ENCODE measurements at regions not wholly inside any gene's neighbourhood (a gene's known extent, or its start where the extent isn't known, plus 50 kb on each side); places are given as distances from the start of the nearest gene placed in this dataset.

DNA sequence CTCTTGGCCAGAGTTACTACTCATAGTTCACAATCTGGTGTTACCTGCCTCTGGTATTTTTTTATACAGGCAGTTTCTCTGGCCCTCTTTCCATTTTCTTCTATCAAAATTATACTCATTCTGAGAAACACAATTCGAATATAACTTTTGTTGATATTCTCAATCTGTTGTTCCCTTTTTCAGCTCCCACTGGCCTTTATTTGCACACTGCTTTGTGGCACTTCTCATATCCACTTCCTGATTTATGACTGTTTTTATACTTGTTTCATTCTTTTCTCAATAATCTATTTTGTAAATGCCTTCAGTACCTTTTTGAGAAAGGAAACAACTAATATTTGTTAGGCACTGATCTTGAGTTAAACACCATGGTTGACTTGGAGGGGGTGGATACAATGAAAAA, 93.8 kb upstream of the HDAC9 start:
- RAD21 ChIA-PET (ENCODE audit: unreplicated experiment), result no interaction called here
- no peak for DNase-seq (ENCODE audit: low read depth, low spot score)

More for the DNA sequence above, 93.8 kb upstream of the HDAC9 start:
- ATAC-seq, result no peak
- intact Hi-C loops (cut with micrococcal nuclease; ENCODE audit: unreplicated experiment), result no loop called here
- Histone ChIP-seq H3K27me3 (replicated peaks in 1 of 2; ENCODE audit: control insufficient read depth in 2 of 2, insufficient read depth in 2 of 2, low read length in 1 of 2) (no peaks in the 10 kb centered on the region; a peak in 1 of 4 replicates), H3K9ac (ENCODE audit: control insufficient read depth, insufficient read depth, low read length) (no peak overlapping the region), H4K20me1 (ENCODE audit: control insufficient read depth, insufficient read depth) (no peaks in the 10 kb centered on the region), H3K4me1 (ENCODE audit: control insufficient read depth, insufficient read depth, low read length) (no peaks in the 10 kb centered on the region), H3K79me2 (ENCODE audit: control insufficient read depth, insufficient read depth, low read length) (no peaks in the 10 kb centered on the region), H3K27ac (ENCODE audit: control insufficient read depth, insufficient read depth) (no peak overlapping the region), H3K36me3 (ENCODE audit: control insufficient read depth in 2 of 2, insufficient read depth in 2 of 2, low read length in 1 of 2) (no peaks in the 10 kb centered on the region), H3K4me2 (ENCODE audit: control insufficient read depth, insufficient read depth) (no peak overlapping the region), H2AFZ (ENCODE audit: control insufficient read depth, low read depth, low read length) (no peak overlapping the region), H3K4me3 (no peak overlapping the region), H3K9me3 (replicated peaks; ENCODE audit: control insufficient read depth, insufficient read depth, low read length) (no peaks in the 10 kb centered on the region)
- in situ Hi-C loops (cut with MboI), result no loop called here
- FAIRE-seq, result no peak
- TF ChIP-seq ETV6 (conservative IDR thresholded peaks at IDR 0.05 in 1 of 2, IDR thresholded peaks at IDR 0.05 in 1 of 2; ENCODE audit: borderline replicate concordance in 1 of 2, low read depth in 1 of 2) (no peak), BMI1 (IDR thresholded peaks at IDR 0.05; ENCODE audit: borderline replicate concordance) (no peak), MTA3 (IDR thresholded peaks at IDR 0.05; ENCODE audit: borderline replicate concordance, low read length) (no peak)
- TF ChIP-seq, protein P1, sequence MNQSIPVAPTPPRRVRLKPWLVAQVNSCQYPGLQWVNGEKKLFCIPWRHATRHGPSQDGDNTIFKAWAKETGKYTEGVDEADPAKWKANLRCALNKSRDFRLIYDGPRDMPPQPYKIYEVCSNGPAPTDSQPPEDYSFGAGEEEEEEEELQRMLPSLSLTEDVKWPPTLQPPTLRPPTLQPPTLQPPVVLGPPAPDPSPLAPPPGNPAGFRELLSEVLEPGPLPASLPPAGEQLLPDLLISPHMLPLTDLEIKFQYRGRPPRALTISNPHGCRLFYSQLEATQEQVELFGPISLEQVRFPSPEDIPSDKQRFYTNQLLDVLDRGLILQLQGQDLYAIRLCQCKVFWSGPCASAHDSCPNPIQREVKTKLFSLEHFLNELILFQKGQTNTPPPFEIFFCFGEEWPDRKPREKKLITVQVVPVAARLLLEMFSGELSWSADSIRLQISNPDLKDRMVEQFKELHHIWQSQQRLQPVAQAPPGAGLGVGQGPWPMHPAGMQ (IDR thresholded peaks at IDR 0.05; ENCODE audit: borderline replicate concordance), result no peak
- TF ChIP-seq, protein P2, sequence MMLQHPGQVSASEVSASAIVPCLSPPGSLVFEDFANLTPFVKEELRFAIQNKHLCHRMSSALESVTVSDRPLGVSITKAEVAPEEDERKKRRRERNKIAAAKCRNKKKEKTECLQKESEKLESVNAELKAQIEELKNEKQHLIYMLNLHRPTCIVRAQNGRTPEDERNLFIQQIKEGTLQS (IDR thresholded peaks at IDR 0.05; ENCODE audit: borderline replicate concordance, extremely low read depth, low read depth, low read length), result no peak
- TF ChIP-seq, protein P3, sequence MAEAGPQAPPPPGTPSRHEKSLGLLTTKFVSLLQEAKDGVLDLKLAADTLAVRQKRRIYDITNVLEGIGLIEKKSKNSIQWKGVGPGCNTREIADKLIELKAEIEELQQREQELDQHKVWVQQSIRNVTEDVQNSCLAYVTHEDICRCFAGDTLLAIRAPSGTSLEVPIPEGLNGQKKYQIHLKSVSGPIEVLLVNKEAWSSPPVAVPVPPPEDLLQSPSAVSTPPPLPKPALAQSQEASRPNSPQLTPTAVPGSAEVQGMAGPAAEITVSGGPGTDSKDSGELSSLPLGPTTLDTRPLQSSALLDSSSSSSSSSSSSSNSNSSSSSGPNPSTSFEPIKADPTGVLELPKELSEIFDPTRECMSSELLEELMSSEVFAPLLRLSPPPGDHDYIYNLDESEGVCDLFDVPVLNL (IDR thresholded peaks at IDR 0.05; ENCODE audit: low read depth, low read length), result no peak
- TF ChIP-seq, protein P4, sequence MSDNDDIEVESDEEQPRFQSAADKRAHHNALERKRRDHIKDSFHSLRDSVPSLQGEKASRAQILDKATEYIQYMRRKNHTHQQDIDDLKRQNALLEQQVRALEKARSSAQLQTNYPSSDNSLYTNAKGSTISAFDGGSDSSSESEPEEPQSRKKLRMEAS (IDR thresholded peaks at IDR 0.05; ENCODE audit: low read depth, low read length), result no peak
- TF ChIP-seq, protein P5, sequence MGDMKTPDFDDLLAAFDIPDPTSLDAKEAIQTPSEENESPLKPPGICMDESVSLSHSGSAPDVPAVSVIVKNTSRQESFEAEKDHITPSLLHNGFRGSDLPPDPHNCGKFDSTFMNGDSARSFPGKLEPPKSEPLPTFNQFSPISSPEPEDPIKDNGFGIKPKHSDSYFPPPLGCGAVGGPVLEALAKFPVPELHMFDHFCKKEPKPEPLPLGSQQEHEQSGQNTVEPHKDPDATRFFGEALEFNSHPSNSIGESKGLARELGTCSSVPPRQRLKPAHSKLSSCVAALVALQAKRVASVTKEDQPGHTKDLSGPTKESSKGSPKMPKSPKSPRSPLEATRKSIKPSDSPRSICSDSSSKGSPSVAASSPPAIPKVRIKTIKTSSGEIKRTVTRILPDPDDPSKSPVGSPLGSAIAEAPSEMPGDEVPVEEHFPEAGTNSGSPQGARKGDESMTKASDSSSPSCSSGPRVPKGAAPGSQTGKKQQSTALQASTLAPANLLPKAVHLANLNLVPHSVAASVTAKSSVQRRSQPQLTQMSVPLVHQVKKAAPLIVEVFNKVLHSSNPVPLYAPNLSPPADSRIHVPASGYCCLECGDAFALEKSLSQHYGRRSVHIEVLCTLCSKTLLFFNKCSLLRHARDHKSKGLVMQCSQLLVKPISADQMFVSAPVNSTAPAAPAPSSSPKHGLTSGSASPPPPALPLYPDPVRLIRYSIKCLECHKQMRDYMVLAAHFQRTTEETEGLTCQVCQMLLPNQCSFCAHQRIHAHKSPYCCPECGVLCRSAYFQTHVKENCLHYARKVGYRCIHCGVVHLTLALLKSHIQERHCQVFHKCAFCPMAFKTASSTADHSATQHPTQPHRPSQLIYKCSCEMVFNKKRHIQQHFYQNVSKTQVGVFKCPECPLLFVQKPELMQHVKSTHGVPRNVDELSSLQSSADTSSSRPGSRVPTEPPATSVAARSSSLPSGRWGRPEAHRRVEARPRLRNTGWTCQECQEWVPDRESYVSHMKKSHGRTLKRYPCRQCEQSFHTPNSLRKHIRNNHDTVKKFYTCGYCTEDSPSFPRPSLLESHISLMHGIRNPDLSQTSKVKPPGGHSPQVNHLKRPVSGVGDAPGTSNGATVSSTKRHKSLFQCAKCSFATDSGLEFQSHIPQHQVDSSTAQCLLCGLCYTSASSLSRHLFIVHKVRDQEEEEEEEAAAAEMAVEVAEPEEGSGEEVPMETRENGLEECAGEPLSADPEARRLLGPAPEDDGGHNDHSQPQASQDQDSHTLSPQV (IDR thresholded peaks at IDR 0.05), result no peak
- POLR2A ChIA-PET, result no interaction called here
- no TSS peak for BruUV-seq (replicated peaks)
- CTCF ChIA-PET, result interaction anchor here (1.3 kb wide), 1 partner anchor 49 kb away, joined by 3 read pairs; no protein-coding TSS in a partner anchor
- SMC1A ChIA-PET (ENCODE audit: uncharacterized antibody, unreplicated experiment), result interaction anchor here (1.0 to 2.4 kb wide), 5 partner anchors 9 to 168 kb away, joined by 3 to 9 read pairs (median 3); no protein-coding TSS in a partner anchor
- WGBS (ENCODE audit: insufficient coverage, insufficient replicate concordance, low lambda C conversion rate, missing lambda C conversion rate), result 46% methylated on average over 1 of the region's 1 CpG
